GM12891 (cell line): ENCODE measurements at regions not wholly inside any gene's neighbourhood (a gene's known extent, or its start where the extent isn't known, plus 50 kb on each side); places are given as distances from the start of the nearest gene placed in this dataset.

Experiments
- DNase-seq: peaks from one replicate; pipeline ENCODE4 v3.0.0; 2011; ENCODE audit warnings: low spot score; ENCODE audit not compliant: insufficient read length
- FAIRE-seq: peaks from 2 replicates; lab custom pipeline; 2011; peaks lifted over from hg19 to GRCh38; lab: Jason Lieb, UNC
- PAX5 ChIP-seq: IDR thresholded peaks from 2 replicates; pipeline ENCODE4 v1.6.1; 2011; ENCODE audit warnings: low read length, moderate library complexity, mild to moderate bottlenecking; ENCODE audit not compliant: insufficient read depth, severe bottlenecking
- POLR2A ChIP-seq: IDR thresholded peaks from 2 replicates; pipeline ENCODE4 v1.6.1; 2011; ENCODE audit warnings: low read depth, low read length, control low read depth
- POLR2AphosphoS5 ChIP-seq: IDR thresholded peaks from 2 replicates; pipeline ENCODE4 v1.6.1; 2011; ENCODE audit warnings: low read depth, low read length, control low read depth
- POU2F2 ChIP-seq: IDR thresholded peaks from 2 replicates; pipeline ENCODE4 v1.6.1; 2011; ENCODE audit warnings: low read depth, mild to moderate bottlenecking, control low read depth, low read length, moderate library complexity
- SPI1 ChIP-seq: IDR thresholded peaks from 2 replicates; pipeline ENCODE4 v1.6.1; 2011; ENCODE audit warnings: low read depth, low read length, control low read depth
- TAF1 ChIP-seq: IDR thresholded peaks from 2 replicates; pipeline ENCODE4 v1.6.1; 2011; ENCODE audit warnings: low read depth, low read length, control low read depth

DNA sequence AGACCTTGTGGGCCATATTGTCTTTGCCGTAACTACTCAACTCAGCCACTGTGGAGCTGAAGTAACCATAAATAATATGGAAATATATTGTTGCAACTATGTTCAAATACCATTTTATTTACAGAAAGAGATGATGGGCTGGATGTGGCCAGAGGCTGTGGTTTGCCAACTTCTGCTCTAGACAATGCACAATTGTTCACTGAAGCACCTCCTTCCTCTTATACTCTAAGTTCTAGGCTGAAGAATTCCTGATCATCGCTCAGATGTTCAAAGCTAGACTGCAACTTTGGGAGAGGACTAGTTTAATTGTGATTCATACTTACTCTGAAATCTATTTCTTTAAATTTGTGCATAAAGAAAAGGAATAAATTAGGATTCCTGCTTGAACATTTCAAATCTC is 245.0 kb downstream of the TAF11L14 start:
- TF ChIP-seq SPI1, result no peak
- TF ChIP-seq TAF1, result no peak
- no peak for TF ChIP-seq POLR2AphosphoS5
- TF ChIP-seq PAX5, result no peak
- TF ChIP-seq POU2F2, result no peak
- no peak for TF ChIP-seq POLR2A
- no peak for FAIRE-seq
- DNase-seq, result no peak

DNA sequence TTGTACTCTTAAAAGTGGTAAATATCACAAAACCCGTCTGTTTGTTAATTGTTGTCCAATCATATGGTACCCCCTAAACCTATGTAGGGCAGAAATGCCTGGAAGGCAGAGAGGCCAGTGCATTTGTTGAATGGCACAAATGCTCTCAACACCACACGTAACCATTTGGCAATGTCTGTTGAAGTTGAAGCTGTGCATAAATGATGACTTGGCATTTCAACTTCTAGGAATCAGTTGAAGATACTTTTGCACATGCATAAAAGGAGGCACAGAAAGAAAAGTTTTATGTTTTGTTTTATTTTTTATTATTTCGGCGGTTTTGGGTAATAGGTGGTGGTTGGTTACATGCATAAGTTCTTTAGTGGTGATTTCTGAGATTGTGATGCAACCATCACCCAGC is 246.6 kb downstream of the TAF11L14 start:
- DNase-seq (no peak), FAIRE-seq (no peak)
- no peak for TF ChIP-seq TAF1
- no peak for TF ChIP-seq POLR2A
- no peak for TF ChIP-seq PAX5

DNA sequence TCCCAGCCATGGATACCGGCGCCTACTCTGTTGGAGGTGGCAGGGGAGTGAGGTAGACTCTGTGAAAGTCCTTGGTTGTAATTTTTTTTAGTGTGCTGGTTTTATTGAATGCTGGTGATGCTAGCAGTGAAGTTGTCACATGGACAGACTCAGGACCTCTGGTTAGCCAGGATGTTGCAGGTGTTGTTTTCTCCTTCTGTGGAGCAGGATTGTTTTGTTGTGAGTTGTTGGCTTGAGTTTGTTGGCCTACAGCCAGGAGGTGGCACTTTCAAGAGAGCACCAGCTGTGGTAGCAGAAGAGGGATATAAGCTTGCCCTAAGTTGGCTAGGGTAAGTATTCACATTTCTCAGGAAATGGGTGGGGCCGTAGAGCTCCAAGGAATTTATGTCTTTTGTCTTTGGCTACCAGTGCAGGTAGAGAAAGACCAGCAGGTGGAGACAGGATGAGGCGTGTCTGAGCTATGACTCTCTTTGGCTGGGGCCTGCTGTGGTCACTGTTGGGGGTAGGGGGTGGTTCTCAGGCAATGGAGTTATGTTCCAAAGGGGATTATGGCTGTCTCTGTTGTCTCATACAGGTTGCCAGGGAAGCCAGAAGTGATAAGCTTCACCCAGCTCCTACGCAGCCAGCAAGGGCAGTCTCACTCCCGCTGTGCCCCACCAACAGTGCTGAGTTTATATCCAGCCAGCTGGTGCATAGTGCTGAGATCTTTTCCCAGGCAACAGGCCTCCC is 248.7 kb downstream of the TAF11L14 start:
- no peak for FAIRE-seq
- DNase-seq, result no peak
- TF ChIP-seq POLR2A, result no peak
- no peak for TF ChIP-seq SPI1
- TF ChIP-seq POU2F2, result no peak
- TF ChIP-seq PAX5, result no peak
- TF ChIP-seq POLR2AphosphoS5, result no peak
- TF ChIP-seq TAF1, result no peak

DNA sequence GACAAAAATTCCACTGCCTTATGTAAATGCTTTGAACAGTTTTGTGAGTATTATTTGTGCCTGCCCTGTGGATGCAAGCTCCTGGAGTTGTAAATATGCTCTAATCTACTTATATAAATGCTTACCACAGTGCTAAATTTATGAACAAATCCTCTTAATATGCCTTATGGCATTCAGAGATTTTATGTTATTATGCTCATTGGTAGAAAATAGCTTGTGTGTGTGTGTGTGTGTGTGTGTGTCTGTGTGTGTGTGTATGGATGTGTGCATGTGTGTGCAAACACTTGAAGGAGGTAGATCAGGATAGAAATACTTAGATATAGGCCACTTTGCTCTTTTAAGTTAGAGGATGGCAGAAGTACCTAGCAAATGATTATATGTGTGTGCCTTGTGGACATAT is 253.9 kb downstream of the TAF11L14 start:
- TF ChIP-seq PAX5, result no peak
- no peak for TF ChIP-seq SPI1
- no peak for TF ChIP-seq POU2F2
- no peak for TF ChIP-seq POLR2AphosphoS5
- TF ChIP-seq POLR2A, result no peak
- TF ChIP-seq TAF1, result no peak
- no peak for FAIRE-seq
- DNase-seq, result no peak

DNA sequence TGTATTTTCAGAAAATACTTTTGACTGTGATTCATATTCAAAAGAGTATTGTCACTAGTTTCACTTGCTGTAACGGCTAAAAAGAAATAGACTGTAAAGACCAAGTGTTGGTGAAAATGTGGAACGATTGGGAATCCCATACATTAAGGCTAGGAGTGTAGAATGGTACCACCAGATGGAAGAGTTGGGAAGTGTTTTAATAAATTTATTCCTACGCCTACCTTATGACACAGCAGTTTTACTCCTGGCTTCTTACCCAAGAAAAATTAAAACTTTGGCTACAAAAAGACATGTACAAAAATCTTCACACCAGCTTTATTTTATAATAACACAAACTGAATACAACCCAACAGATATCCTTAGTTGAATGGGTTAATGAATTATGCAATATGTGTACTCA is 256.2 kb downstream of the TAF11L14 start:
- FAIRE-seq (no peak), DNase-seq (no peak)
- TF ChIP-seq POU2F2, result no peak
- no peak for TF ChIP-seq PAX5
- TF ChIP-seq TAF1, result no peak
- TF ChIP-seq SPI1, result no peak
- no peak for TF ChIP-seq POLR2AphosphoS5
- no peak for TF ChIP-seq POLR2A

DNA sequence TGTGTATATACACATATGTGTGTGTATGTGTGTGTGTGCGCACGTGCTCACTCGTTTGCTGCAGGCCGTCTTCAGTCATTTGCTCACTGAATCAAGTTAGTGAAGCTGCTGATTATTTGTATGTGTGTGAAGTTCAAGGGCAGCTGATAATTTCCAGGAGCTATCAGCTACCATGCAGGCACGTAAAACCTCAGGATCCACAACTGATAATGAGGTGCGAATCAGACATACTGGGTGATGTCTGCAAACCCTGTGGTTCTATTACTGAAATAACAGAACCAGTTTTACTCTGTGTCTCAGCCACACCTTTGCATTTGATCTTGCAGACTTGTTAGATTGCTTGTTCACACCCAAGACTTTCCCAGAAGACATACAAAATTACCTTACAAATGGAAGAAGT is 257.6 kb downstream of the TAF11L14 start:
- FAIRE-seq (no peak), DNase-seq (no peak)
- TF ChIP-seq POU2F2 (no peak), TAF1 (no peak), POLR2A (no peak), SPI1 (no peak), POLR2AphosphoS5 (no peak), PAX5 (no peak)

DNA sequence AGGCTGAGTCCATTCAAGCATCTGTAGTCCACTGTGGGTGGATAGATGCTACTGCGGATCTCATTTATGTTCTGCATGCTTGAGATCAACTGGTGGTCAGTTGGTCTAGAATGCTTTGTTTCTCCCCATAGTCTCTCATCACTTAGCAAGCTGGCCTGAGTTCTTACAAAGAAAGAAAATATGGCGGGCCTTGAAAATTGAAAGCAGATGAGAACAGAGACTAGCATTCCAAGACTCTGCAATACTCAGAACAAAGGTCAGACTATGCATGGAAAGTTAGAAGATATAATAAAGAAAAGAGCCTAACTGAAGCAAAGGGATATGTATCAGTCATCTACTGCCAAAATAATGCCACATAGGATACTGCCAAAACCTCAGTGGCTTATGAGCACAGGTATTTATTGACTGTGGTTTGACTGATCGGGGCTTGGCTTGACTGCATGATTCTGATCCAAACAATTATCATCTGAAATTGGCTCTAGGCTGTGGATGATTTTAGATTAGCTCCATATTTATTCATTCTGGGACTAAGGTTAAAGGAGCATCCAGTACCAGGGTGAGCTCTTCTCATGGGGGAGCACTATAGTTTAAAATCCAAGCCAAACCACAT is 258.9 kb downstream of the TAF11L14 start:
- no peak for FAIRE-seq
- DNase-seq, result no peak
- TF ChIP-seq TAF1 (no peak), POLR2A (no peak), PAX5 (no peak), POU2F2 (no peak), SPI1 (no peak)

DNA sequence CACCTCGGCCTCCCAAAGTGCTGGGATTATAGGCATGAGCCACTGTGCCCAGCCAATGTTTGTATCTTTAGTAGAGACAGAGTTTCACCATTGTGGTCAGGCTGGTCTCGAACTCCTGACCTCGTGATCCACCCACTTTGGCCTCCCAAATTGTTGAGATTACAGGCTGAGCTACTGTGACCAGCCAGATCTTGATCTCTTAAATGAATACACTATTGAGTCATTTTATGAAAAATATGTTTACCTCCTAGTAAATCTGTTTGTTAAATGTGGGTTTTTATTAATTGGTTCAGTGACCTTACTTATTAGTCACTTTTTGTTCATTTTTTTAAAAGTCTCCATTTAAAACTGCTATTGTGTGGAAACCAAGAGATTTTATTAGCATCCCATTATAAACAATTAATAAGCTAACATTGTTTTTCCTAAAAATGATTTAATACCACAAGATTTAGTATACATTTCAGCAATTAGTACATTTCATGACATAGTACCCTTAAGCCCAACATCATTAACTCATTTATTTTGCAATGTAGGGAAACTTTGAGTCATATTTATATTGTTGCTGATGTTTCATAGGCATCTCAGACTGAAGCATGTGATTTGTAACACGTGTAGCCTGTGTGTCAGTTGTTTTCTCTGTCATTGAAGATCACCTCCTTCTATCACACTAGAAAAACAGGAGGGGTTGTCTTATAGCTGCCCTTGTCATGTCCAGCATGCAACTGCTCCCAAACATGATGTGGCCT is 261.2 kb downstream of the TAF11L14 start:
- no peak for FAIRE-seq
- DNase-seq, result no peak
- TF ChIP-seq SPI1 (no peak), POU2F2 (no peak), TAF1 (no peak), PAX5 (no peak), POLR2A (no peak), POLR2AphosphoS5 (no peak)

DNA sequence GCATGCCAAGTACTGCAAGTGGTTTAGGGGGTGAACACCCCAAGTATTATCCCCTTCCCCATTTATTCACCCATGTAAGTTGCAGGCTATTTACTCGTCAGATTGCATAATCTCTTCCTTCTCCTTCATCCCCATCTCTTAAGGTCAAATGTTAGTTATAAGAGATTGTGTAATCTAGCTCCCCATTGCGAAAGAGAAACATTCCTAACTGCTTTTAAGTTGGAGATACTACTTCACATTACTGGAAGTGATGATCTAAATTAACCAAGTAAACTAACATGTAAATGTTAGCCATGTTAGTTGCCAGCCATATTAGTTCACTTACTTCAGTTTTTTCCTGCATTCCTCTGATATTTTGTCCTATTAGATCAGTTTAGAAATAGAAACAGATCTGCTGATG is 262.3 kb downstream of the TAF11L14 start:
- DNase-seq (no peak), FAIRE-seq (no peak)
- TF ChIP-seq POLR2AphosphoS5, result no peak
- TF ChIP-seq POU2F2, result no peak

DNA sequence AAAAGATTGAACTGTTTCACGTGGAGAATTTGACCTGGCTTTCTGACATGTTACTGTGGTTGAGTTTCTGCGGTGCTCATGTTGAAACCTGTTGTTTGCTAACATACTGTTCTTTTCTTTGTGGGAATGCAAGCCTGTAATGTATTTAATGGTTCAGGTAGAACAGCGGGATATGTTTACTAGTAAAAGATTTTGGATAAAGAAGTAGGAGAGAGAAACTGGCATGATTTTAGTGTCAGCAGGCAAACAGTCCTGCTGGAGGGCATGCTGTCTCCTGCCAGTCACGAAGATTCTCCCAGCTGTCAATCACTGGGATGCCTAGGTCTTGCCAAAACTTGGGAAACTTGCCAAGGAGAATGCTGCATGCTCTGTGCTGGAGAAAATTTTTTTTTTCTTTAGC is 263.5 kb downstream of the TAF11L14 start:
- TF ChIP-seq PAX5 (no peak), POLR2A (no peak), SPI1 (no peak), POLR2AphosphoS5 (no peak), POU2F2 (no peak), TAF1 (no peak)
- DNase-seq (no peak), FAIRE-seq (no peak)
